VCaP (cell line): ENCODE measurements at regions not wholly inside any gene's neighbourhood (a gene's known extent, or its start where the extent isn't known, plus 50 kb on each side); places are given as distances from the start of the nearest gene placed in this dataset.

Source experiments
- H3K27ac ChIP-seq: fragments of 450-650 bp; 2 replicates; pipeline ENCODE4 v1.5.1; 2017
- TF ChIP-seq, protein P1 (sequence below): fragments of 450-650 bp; conservative IDR thresholded peaks from 2 replicates; pipeline ENCODE4 v1.5.1; 2017; ENCODE audit warnings: mild to moderate bottlenecking, moderate library complexity

DNA sequence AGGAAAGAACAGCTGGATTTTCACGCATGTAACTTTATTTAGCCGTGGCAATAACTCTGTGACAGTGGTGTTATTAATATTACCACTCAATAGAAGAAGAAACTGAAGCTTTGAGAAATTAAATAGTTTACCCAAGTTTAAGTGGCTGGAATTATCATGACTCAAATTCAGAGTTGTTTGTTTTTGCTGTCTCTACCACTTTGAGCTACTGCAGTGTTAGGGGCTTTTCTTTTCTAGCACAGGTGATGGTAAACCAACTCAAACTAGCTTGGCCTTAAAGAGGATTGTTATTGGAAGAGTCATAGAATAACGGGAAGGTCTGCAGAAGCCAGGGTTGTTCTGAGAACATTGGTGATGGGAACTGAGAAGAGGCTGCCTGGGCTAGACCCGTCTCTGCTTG is 66.0 kb upstream of the PREP start:
- H3K27ac ChIP-seq: no peak overlapping the region
- TF ChIP-seq, protein P1, sequence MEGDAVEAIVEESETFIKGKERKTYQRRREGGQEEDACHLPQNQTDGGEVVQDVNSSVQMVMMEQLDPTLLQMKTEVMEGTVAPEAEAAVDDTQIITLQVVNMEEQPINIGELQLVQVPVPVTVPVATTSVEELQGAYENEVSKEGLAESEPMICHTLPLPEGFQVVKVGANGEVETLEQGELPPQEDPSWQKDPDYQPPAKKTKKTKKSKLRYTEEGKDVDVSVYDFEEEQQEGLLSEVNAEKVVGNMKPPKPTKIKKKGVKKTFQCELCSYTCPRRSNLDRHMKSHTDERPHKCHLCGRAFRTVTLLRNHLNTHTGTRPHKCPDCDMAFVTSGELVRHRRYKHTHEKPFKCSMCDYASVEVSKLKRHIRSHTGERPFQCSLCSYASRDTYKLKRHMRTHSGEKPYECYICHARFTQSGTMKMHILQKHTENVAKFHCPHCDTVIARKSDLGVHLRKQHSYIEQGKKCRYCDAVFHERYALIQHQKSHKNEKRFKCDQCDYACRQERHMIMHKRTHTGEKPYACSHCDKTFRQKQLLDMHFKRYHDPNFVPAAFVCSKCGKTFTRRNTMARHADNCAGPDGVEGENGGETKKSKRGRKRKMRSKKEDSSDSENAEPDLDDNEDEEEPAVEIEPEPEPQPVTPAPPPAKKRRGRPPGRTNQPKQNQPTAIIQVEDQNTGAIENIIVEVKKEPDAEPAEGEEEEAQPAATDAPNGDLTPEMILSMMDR: no peak

DNA sequence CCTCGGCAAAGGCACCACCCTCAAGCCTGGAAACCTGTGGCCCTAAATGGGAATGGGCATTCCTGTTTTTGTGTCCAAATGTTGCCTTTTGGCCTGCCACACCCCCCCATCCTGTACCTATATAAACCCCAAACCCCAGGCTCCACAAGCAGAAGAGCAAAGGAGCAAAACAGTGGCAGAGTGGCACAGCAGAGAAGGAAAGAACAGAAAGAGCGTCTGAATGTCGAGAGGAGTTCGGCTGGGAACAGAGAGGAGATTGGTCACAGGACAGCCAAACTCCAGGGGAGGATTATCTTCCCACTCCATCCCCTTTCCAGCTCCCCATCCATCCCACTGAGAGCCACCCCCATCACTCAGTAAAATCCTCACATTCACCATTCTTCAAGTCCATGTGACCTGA is 58.0 kb upstream of the PREP start:
- TF ChIP-seq, protein P1: no peak
- no peak overlapping the region for H3K27ac ChIP-seq

DNA sequence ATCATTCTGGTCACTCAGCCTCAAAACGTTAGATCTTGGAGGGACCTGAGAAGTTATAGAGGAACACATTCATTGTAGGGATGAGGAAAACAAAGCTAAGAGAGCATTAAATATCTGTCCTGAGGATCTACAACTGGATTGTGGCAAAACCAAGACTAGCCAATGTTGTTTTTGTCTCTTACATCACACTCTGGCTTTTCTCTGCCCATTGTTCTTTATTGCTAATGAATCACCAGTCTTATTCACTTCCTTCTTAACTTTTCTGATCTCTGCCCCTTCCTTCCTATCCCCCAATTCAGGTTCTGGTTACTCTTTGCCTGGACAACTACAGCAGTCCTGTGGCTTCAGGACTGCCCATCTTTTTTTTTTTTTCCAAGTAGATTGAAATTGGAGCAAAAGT is 57.0 kb upstream of the PREP start:
- TF ChIP-seq, protein P1: no peak
- H3K27ac ChIP-seq: no peak overlapping the region

DNA sequence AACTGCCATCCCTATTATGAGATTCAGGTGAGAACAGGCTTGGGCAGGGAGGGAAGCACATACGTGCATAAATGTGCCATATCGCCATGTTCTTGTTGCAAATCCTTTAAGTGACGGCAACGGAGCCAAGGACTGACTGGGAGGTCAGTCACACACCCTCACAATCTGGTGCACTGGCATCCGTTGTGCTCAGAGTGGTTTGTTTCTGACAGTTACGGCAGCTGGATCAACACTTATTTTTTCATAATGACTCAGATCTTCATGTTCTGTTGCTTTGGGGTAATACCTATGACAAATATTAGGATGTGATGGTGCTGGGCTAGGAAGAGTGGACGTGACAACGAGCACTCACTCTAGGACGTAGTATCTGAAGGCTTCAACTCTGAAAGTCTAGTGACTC is 56.2 kb upstream of the PREP start:
- TF ChIP-seq, protein P1: no peak
- no peak overlapping the region for H3K27ac ChIP-seq

DNA sequence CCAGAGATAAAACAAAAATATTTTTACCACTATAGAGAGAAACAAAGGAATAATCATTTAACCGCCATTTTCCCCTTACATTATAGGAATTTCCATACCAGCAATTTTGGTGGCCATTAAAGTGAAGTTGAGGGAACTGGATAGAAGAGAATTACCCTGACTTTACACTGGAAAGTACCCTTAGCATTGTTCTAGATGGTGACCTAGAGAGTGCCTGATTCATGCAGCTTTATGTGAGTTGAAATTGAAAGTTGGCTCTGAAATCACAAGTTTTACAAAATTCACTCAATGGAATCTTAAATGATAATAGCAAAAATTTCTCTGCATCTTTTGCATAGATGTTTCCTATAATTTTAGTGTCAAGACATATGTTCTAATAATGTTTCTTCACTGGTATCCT is 55.7 kb upstream of the PREP start:
- TF ChIP-seq, protein P1: no peak
- no peak overlapping the region for H3K27ac ChIP-seq

DNA sequence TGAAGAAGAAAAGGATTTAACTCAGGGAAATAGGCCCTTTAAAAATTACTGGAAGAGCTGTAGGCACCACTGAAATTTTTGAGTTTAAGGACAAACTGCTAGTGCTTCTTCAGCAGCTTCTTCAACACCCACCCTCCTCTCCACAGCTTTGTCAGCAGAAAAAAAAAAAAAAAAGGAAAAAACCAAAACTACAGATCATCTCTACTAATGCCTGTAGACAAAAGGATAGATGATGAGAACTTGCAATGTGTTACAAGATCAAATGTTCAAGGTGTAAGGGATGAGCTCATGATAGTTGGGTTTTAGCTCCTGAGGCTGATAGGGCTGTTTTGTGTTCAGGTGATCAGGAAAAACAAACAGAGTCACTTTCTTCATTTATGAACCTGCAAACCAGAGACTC is 55.2 kb upstream of the PREP start:
- TF ChIP-seq, protein P1: no peak
- H3K27ac ChIP-seq: no peak overlapping the region

DNA sequence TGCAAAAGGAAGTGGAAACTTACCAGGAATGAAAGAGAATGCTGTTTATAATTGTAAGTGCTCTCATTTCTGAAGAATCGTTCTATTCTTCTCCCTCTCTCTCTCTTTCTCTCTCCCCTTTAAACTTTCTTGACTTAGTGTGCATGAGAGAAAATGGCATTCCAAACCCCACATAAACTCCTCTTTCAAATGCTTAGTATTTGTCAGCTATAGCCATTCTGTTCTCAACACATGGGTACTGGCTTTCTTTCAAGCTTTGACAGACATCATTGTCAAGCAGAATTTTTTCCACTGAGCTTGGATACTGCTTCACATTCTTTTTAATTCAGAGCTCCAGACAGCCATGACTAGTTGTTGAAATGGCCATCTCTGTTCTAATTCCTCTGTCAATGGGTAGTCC is 51.1 kb upstream of the PREP start:
- TF ChIP-seq, protein P1: no peak
- no peak overlapping the region for H3K27ac ChIP-seq
